OCI-LY7 (cell line): ENCODE measurements at regions not wholly inside any gene's neighbourhood (a gene's known extent, or its start where the extent isn't known, plus 50 kb on each side); places are given as distances from the start of the nearest gene placed in this dataset.

Experiments used
- BruUV-seq: library from RNA; stranded (reverse); fragments of 400-500 nt; replicated peaks from 2 replicates; lab custom pipeline; 2021; lab: Mats Ljungman, UMichigan
- CTCF ChIA-PET: fragments of 300-600 bp; sonication (Branson Sonifier 250); formaldehyde crosslinking; loops from one replicate; lab custom pipeline; 2022; ENCODE audit warnings: antibody characterized with exemption; ENCODE audit not compliant: unreplicated experiment; lab: Charles Lee
- POLR2A ChIA-PET: fragments of 300-600 bp; sonication (Branson Sonifier 250); formaldehyde crosslinking; loops from one replicate; lab custom pipeline; 2022; ENCODE audit warnings: antibody characterized with exemption; lab: Charles Lee
- DNase-seq: peaks from one replicate; pipeline ENCODE4 v3.0.0-alpha.2; 2015; ENCODE audit warnings: low spot score
- H2AFZ ChIP-seq: fragments of 200-600 bp; sonication (generic), shearing (Covaris generic); 2 replicates; pipeline ENCODE4 v1.6.1; 2014; ENCODE audit warnings: mild to moderate bottlenecking, antibody characterized with exemption, low read length, moderate library complexity
- H3K27ac ChIP-seq: fragments of 200-600 bp; sonication (generic); 2 replicates; pipeline ENCODE4 v1.5.1; 2014; ENCODE audit warnings: mixed run types, low read depth, mild to moderate bottlenecking, moderate library complexity, low read length, inconsistent platforms; ENCODE audit not compliant: poor library complexity, severe bottlenecking
- H3K36me3 ChIP-seq: fragments of 200-600 bp; sonication (generic); 2 replicates; pipeline ENCODE4 v1.6.1; 2014; ENCODE audit warnings: mild to moderate bottlenecking, antibody characterized with exemption, low read length, moderate library complexity, mixed read lengths; ENCODE audit not compliant: insufficient read depth
- H3K4me1 ChIP-seq: fragments of 200-600 bp; sonication (generic); 2 replicates; pipeline ENCODE4 v1.5.1; 2014; ENCODE audit warnings: mild to moderate bottlenecking, low read length; ENCODE audit not compliant: insufficient read depth, poor library complexity, severe bottlenecking
- H3K4me2 ChIP-seq: fragments of 200-600 bp; sonication (generic); 2 replicates; pipeline ENCODE4 v1.6.1; 2014; ENCODE audit warnings: mild to moderate bottlenecking, low read length
- H3K4me3 ChIP-seq: fragments of 200-600 bp; sonication (generic); 2 replicates; pipeline ENCODE4 v1.5.1; 2014; ENCODE audit warnings: mild to moderate bottlenecking, low read depth, low read length; ENCODE audit not compliant: poor library complexity, severe bottlenecking
- H3K79me2 ChIP-seq: fragments of 200-600 bp; sonication (generic); 2 replicates; pipeline ENCODE4 v1.6.1; 2016; ENCODE audit warnings: low read depth, mild to moderate bottlenecking, low read length, moderate library complexity, mixed read lengths; ENCODE audit not compliant: insufficient read depth
- H3K9me2 ChIP-seq: fragments of 200-600 bp; sonication (generic); 2 replicates; pipeline ENCODE4 v1.6.1; 2016; ENCODE audit warnings: mild to moderate bottlenecking, low read length, mixed read lengths; ENCODE audit not compliant: insufficient read depth
- H3K9me3 ChIP-seq: fragments of 200-600 bp; sonication (generic); 2 replicates; pipeline ENCODE4 v1.6.1; 2014; ENCODE audit warnings: mild to moderate bottlenecking, mixed run types, low read length, mixed read lengths
- H4K20me1 ChIP-seq: fragments of 200-600 bp; sonication (generic); 2 replicates; pipeline ENCODE4 v1.6.1; 2014; ENCODE audit warnings: mild to moderate bottlenecking, antibody characterized with exemption, low read length, moderate library complexity, mixed read lengths; ENCODE audit not compliant: insufficient read depth
- CTCF ChIP-seq: fragments of 200-600 bp; sonication (generic); conservative IDR thresholded peaks from 2 replicates; pipeline ENCODE4 v1.5.1; 2014; ENCODE audit warnings: mild to moderate bottlenecking, antibody characterized with exemption, low read length, moderate library complexity, mixed read lengths
- EZH2phosphoT487 ChIP-seq: fragments of 200-600 bp; sonication (generic); IDR thresholded peaks from 2 replicates; pipeline ENCODE4 v1.6.1; 2018; ENCODE audit warnings: low read depth, borderline replicate concordance, mild to moderate bottlenecking, mixed run types, antibody characterized with exemption, low read length, moderate library complexity, mixed read lengths
- intact Hi-C: fragments of 100-400 bp; cut with micrococcal nuclease; formaldehyde crosslinking; loops from one replicate; pipeline ENCODE4 v1.10.0; 2022; ENCODE audit not compliant: unreplicated experiment

- H3K9me2 ChIP-seq: no peaks in the 10 kb centered on the region
- H3K36me3 ChIP-seq: no peaks in the 10 kb centered on the region
- no peaks in the 10 kb centered on the region for H3K4me1 ChIP-seq
- intact Hi-C loops: no loop called here
- H4K20me1 ChIP-seq: no peaks in the 10 kb centered on the region
- ChIA-PET CTCF (no interaction called here), POLR2A (no interaction called here)
- TF ChIP-seq CTCF (no peak), EZH2phosphoT487 (no peak)
- DNase-seq: no peak
- no TSS peak for BruUV-seq
- no peak overlapping the region for H3K27ac ChIP-seq
- H3K9me3 ChIP-seq: no peaks in the 10 kb centered on the region
- no peak overlapping the region for H3K4me2 ChIP-seq
- no peak overlapping the region for H2AFZ ChIP-seq
- H3K4me3 ChIP-seq: no peak overlapping the region
- no peaks in the 10 kb centered on the region for H3K79me2 ChIP-seq
Measured at GRCh38 chr10:112004075-112004474, 179.5 kb downstream of the GPAM start.

DNA sequence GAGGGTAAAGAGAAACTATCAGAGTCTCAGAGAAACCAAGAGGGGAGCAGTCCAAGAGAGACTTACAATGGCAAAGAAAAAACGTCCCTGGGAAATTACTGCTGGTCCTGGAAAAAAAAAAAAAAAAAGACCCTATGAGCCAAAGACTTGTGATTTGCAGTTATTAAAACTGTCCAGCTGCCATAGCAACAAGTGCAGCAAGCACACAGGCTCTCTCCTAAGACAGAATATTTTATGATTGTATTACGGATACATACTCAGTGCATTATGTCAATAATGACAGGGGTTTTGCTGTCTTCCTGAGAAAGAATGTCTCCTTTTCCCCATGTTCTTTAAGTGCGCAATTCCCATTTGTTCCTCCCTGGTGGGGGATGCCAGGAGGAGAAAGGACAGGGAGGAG, 178.5 kb downstream of the GPAM start:
- Histone ChIP-seq H3K9me3 (no peaks in the 10 kb centered on the region), H3K4me3 (no peak overlapping the region), H3K27ac (no peak overlapping the region), H3K79me2 (no peaks in the 10 kb centered on the region), H3K9me2 (no peaks in the 10 kb centered on the region), H3K36me3 (no peaks in the 10 kb centered on the region), H3K4me1 (no peaks in the 10 kb centered on the region), H4K20me1 (no peaks in the 10 kb centered on the region), H2AFZ (no peak overlapping the region), H3K4me2 (no peak overlapping the region)
- ChIA-PET CTCF (no interaction called here), POLR2A (no interaction called here)
- no TSS peak for BruUV-seq
- intact Hi-C loops: no loop called here
- no peak for TF ChIP-seq EZH2phosphoT487
- no peak for TF ChIP-seq CTCF
- DNase-seq: no peak

DNA sequence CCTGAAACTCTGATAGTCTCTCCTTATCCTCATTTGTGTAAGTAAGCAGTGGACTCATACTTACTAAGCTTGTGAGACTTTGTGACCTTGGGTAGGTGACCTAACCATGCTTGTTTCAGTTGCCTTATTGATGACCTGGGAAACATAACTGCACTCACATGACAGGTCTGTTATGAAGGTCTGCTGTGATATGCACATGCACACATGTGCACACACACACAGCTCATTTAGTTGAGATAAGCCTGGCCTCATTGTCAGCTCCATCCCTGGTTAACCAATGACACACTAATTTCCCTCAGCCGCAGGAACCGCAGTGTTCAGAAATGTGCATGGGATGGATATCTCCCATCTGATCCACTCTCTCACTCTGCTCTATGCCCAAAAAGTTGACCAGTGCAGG, 177.2 kb downstream of the GPAM start:
- H3K36me3 ChIP-seq: no peaks in the 10 kb centered on the region
- intact Hi-C loops: no loop called here
- CTCF ChIA-PET: interaction anchor here (0.6 kb wide), 1 partner anchor 18 kb away, joined by 3 read pairs; no protein-coding TSS in a partner anchor
- H3K9me2 ChIP-seq: no peaks in the 10 kb centered on the region
- TF ChIP-seq EZH2phosphoT487 (no peak), CTCF (no peak)
- H3K27ac ChIP-seq: no peak overlapping the region
- POLR2A ChIA-PET: no interaction called here
- H3K79me2 ChIP-seq: no peaks in the 10 kb centered on the region
- H4K20me1 ChIP-seq: no peaks in the 10 kb centered on the region
- no peaks in the 10 kb centered on the region for H3K9me3 ChIP-seq
- no peak for DNase-seq
- H3K4me1 ChIP-seq: no peaks in the 10 kb centered on the region
- no peak overlapping the region for H2AFZ ChIP-seq
- no TSS peak for BruUV-seq
- H3K4me3 ChIP-seq: no peak overlapping the region
- no peak overlapping the region for H3K4me2 ChIP-seq
